ENCODE measurements at regions not wholly inside any gene's neighbourhood (a gene's known extent, or its start where the extent isn't known, plus 50 kb on each side); places are given as distances from the start of the nearest gene placed in this dataset.
"Not testable (repeated sequence)": the region's sequence is repeated elsewhere in the genome, so short reads cannot be mapped to it uniquely, and the experiment has no call there.

- H3K36me3 ChIP-seq, result no peaks in the 10 kb centered on the region
- TF ChIP-seq, protein P1, sequence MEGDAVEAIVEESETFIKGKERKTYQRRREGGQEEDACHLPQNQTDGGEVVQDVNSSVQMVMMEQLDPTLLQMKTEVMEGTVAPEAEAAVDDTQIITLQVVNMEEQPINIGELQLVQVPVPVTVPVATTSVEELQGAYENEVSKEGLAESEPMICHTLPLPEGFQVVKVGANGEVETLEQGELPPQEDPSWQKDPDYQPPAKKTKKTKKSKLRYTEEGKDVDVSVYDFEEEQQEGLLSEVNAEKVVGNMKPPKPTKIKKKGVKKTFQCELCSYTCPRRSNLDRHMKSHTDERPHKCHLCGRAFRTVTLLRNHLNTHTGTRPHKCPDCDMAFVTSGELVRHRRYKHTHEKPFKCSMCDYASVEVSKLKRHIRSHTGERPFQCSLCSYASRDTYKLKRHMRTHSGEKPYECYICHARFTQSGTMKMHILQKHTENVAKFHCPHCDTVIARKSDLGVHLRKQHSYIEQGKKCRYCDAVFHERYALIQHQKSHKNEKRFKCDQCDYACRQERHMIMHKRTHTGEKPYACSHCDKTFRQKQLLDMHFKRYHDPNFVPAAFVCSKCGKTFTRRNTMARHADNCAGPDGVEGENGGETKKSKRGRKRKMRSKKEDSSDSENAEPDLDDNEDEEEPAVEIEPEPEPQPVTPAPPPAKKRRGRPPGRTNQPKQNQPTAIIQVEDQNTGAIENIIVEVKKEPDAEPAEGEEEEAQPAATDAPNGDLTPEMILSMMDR (IDR thresholded peaks at IDR 0.05), result no peak
- peaks cover 0 to 17% of the 10 kb centered on the region in 2 donors for H3K9me3 ChIP-seq
- DNase-seq (ENCODE audit: low spot score), result peak; percentile 36
- no peak overlapping the region for H3K27ac ChIP-seq
- no peaks in the 10 kb centered on the region for H3K4me1 ChIP-seq
- H3K27me3 ChIP-seq, result no peaks in the 10 kb centered on the region
- no peak overlapping the region for H3K4me3 ChIP-seq
Measured at GRCh38 chr22:49007013-49007653, 820.5 kb downstream of the BRD1 start.

DNA sequence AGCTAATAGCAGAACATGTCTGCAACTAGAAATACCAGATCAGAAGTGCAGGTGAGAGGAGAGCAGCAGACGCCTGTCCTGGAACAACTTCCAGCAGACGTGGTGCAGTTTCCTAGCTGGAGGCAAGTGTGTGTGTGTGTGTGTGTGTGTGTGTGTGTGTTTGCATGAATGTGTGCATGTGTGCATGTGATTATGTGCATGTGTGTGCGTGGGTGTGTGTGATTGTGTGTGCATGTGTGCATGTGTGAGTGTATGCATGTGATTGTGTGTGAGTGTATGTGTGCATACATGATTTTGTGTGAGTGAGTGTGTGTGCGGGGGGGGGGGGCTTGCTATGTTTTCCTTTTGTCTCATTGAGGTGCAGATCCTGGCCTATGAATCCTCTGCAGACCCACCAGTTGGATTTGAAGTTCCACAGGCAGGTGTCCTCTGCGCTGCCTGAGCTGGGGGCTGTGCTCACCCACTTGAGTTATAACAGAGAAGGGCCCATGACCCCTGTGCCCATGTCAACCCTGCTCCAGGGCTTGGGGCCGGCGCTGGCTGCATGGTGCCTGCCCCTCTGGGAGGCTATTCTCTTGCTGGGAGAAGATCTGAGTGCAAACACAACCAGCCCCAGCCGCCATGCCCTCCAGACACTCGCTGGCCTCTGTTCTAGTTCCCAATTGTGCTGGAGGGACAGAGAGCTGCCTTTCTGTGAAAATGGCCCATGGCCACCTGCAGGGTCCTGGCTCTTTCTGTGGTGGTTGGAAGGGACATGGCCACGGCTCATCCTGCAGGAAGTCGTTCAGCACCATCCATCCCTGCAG, 821.3 kb downstream of the BRD1 start:
- H3K27me3 ChIP-seq, result no peaks in the 10 kb centered on the region
- TF ChIP-seq, protein P1 (IDR thresholded peaks at IDR 0.05), result no peak
- peaks cover 0 to 17% of the 10 kb centered on the region in 2 donors for H3K9me3 ChIP-seq
- H3K4me3 ChIP-seq, result no peak overlapping the region
- no peaks in the 10 kb centered on the region for H3K36me3 ChIP-seq
- peak; percentile 52 for DNase-seq (ENCODE audit: low spot score)
- no peak overlapping the region for H3K27ac ChIP-seq
- H3K4me1 ChIP-seq, result no peaks in the 10 kb centered on the region

GRCh38 chr22:49005557-49005956, 822.1 kb downstream of the BRD1 start:
- no peaks in the 10 kb centered on the region for H3K36me3 ChIP-seq
- H3K27me3 ChIP-seq, result no peaks in the 10 kb centered on the region
- H3K4me1 ChIP-seq, result no peaks in the 10 kb centered on the region
- DNase-seq (ENCODE audit: low spot score), result no peak
- no peak overlapping the region for H3K4me3 ChIP-seq
- H3K9me3 ChIP-seq, result peaks cover 0 to 22% of the 10 kb centered on the region in 2 donors
- H3K27ac ChIP-seq, result no peak overlapping the region
- TF ChIP-seq, protein P1 (IDR thresholded peaks at IDR 0.05), result no peak

GRCh38 chr22:49004484-49005399, 822.9 kb downstream of the BRD1 start:
- Histone ChIP-seq H3K27ac (no peak overlapping the region), H3K9me3 (peaks cover 0 to 22% of the 10 kb centered on the region in 2 donors), H3K27me3 (no peaks in the 10 kb centered on the region), H3K4me3 (no peak overlapping the region), H3K4me1 (no peaks in the 10 kb centered on the region), H3K36me3 (no peaks in the 10 kb centered on the region)
- TF ChIP-seq, protein P1 (IDR thresholded peaks at IDR 0.05), result no peak
- DNase-seq (ENCODE audit: low spot score), result no peak

- H3K27ac ChIP-seq, H3K27me3 ChIP-seq, H3K4me1 ChIP-seq, H3K4me3 ChIP-seq, H3K36me3 ChIP-seq, H3K9me3 ChIP-seq: not testable (repeated sequence)
- peak; percentile 28 for DNase-seq (ENCODE audit: low spot score)
Measured at GRCh38 chr22:48997605-48998004, 830.1 kb downstream of the BRD1 start.

- TF ChIP-seq, protein P1 (IDR thresholded peaks at IDR 0.05), result no peak
- H3K9me3 ChIP-seq, result no peaks in the 10 kb centered on the region
- no peak overlapping the region for H3K4me3 ChIP-seq
- no peaks in the 10 kb centered on the region for H3K4me1 ChIP-seq
- no peak overlapping the region for H3K27ac ChIP-seq
- no peaks in the 10 kb centered on the region for H3K36me3 ChIP-seq
- peak; percentile 26 for DNase-seq (ENCODE audit: low spot score)
- H3K27me3 ChIP-seq, result no peaks in the 10 kb centered on the region
Measured at GRCh38 chr22:48993655-48994054, 834.0 kb downstream of the BRD1 start.

Measured in right atrium auricular region (tissue), 2 donors.